Activated CD4-positive, alpha-beta T cell treated with anti-CD3 and anti-CD28 coated beads, Interleukin-10, Interleukin-2, amounts not matched to agents 100 ng/mL and 50 ng/mL, durations not matched to agents 16 hours and 8 hours (primary cell): ENCODE measurements at regions not wholly inside any gene's neighbourhood (a gene's known extent, or its start where the extent isn't known, plus 50 kb on each side); places are given as distances from the start of the nearest gene placed in this dataset.
"Not testable (repeated sequence)": the region's sequence is repeated elsewhere in the genome, so short reads cannot be mapped to it uniquely, and the experiment has no call there.

ENCODE experiments used
- DNase-seq: peaks from one replicate; pipeline ENCODE4 v3.0.0-alpha.2; 2020

GRCh38 chr1:29767088-29767685 lies 530.9 kb downstream of the PTPRU start:
- DNase-seq: no peak

- DNase-seq: no peak
Measured at GRCh38 chr1:29762635-29763034, 526.3 kb downstream of the PTPRU start.

GRCh38 chr1:29761159-29761928 lies 525.0 kb downstream of the PTPRU start:
- DNase-seq: no peak

- no peak for DNase-seq
Measured at GRCh38 chr1:29760067-29760564, 523.8 kb downstream of the PTPRU start.

GRCh38 chr1:29758781-29759499 lies 522.6 kb downstream of the PTPRU start:
- no peak for DNase-seq

- DNase-seq: no peak
Measured at GRCh38 chr1:29757866-29758780, 521.8 kb downstream of the PTPRU start.

- DNase-seq: no peak
Measured at GRCh38 chr1:29756901-29757725, 520.8 kb downstream of the PTPRU start.

- no peak for DNase-seq
Measured at GRCh38 chr1:29756498-29756897, 520.2 kb downstream of the PTPRU start.

GRCh38 chr1:29756085-29756484 lies 519.8 kb downstream of the PTPRU start:
- no peak for DNase-seq

- DNase-seq: not testable (repeated sequence)
Measured at GRCh38 chr1:29755412-29756015, 519.2 kb downstream of the PTPRU start.

- DNase-seq: no peak
Measured at GRCh38 chr1:29754573-29755375, 518.5 kb downstream of the PTPRU start.

- no peak for DNase-seq
Measured at GRCh38 chr1:29753771-29754572, 517.6 kb downstream of the PTPRU start.

- no peak for DNase-seq
Measured at GRCh38 chr1:29753244-29753643, 516.9 kb downstream of the PTPRU start.

- DNase-seq: no peak
Measured at GRCh38 chr1:29752141-29752540, 515.8 kb downstream of the PTPRU start.

- DNase-seq: no peak
Measured at GRCh38 chr1:29749024-29749945, 513.0 kb downstream of the PTPRU start.

GRCh38 chr1:29747196-29747595 lies 510.9 kb downstream of the PTPRU start:
- DNase-seq: no peak

- no peak for DNase-seq
Measured at GRCh38 chr1:29746076-29746665, 509.8 kb downstream of the PTPRU start.
